ENCODE measurements at regions not wholly inside any gene's neighbourhood (a gene's known extent, or its start where the extent isn't known, plus 50 kb on each side); places are given as distances from the start of the nearest gene placed in this dataset.

DNA sequence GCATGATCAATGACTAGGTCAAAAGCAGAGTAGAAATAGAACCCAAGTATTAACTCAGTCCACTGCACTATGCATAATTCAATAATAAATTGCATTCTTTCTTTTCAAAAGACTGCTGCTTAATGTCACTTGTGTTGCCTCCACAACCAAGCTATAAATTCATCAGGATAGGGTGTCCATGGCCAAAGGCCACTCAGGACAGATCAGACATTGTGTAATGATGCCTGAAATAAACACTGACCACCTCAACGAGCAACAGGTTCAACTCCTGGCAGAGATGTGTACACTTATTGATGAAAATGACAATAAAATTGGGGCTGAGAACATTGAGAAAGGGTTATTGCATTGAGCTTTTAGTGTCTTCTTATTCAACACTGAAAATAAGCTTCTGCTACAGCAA is 194.5 kb upstream of the SPOPL start:
- TF ChIP-seq CTCF (conservative IDR thresholded peaks at IDR 0.05; ENCODE audit: low read depth in 2 of 2) = no peak
- no peak for TF ChIP-seq EZH2phosphoT487 (IDR thresholded peaks at IDR 0.05; ENCODE audit: unreplicated experiment)
- TF ChIP-seq JUNB (IDR thresholded peaks at IDR 0.05; ENCODE audit: unreplicated experiment) = no peak
- no peak for TF ChIP-seq EZH2 (IDR thresholded peaks at IDR 0.05; ENCODE audit: low read depth, unreplicated experiment)
- TF ChIP-seq POLR2AphosphoS5 (IDR thresholded peaks at IDR 0.05; ENCODE audit: low read depth) = no peak
- no peak for TF ChIP-seq ZNF114 (CRISPR knock-in tag; IDR thresholded peaks at IDR 0.05)
- TF ChIP-seq ETS1 (IDR thresholded peaks at IDR 0.05) = no peak
- TF ChIP-seq, protein P1, sequence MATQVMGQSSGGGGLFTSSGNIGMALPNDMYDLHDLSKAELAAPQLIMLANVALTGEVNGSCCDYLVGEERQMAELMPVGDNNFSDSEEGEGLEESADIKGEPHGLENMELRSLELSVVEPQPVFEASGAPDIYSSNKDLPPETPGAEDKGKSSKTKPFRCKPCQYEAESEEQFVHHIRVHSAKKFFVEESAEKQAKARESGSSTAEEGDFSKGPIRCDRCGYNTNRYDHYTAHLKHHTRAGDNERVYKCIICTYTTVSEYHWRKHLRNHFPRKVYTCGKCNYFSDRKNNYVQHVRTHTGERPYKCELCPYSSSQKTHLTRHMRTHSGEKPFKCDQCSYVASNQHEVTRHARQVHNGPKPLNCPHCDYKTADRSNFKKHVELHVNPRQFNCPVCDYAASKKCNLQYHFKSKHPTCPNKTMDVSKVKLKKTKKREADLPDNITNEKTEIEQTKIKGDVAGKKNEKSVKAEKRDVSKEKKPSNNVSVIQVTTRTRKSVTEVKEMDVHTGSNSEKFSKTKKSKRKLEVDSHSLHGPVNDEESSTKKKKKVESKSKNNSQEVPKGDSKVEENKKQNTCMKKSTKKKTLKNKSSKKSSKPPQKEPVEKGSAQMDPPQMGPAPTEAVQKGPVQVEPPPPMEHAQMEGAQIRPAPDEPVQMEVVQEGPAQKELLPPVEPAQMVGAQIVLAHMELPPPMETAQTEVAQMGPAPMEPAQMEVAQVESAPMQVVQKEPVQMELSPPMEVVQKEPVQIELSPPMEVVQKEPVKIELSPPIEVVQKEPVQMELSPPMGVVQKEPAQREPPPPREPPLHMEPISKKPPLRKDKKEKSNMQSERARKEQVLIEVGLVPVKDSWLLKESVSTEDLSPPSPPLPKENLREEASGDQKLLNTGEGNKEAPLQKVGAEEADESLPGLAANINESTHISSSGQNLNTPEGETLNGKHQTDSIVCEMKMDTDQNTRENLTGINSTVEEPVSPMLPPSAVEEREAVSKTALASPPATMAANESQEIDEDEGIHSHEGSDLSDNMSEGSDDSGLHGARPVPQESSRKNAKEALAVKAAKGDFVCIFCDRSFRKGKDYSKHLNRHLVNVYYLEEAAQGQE (IDR thresholded peaks at IDR 0.05; ENCODE audit: unreplicated experiment) = no peak
- no peak for TF ChIP-seq STAT1 (IDR thresholded peaks at IDR 0.05; ENCODE audit: unreplicated experiment)
- TF ChIP-seq NANOG (IDR thresholded peaks at IDR 0.05; ENCODE audit: borderline replicate concordance) = no peak
- no peak for TF ChIP-seq CREB1 (CRISPR knock-in tag; IDR thresholded peaks at IDR 0.05; ENCODE audit: low read depth)
- no peak for TF ChIP-seq ZNF462 (CRISPR knock-in tag; IDR thresholded peaks at IDR 0.05)
- no peak for TF ChIP-seq ZNF331 (CRISPR knock-in tag; IDR thresholded peaks at IDR 0.05; ENCODE audit: low read depth)

Measured in GM23338 (cell line).